NB4 (cell line): ENCODE measurements at regions not wholly inside any gene's neighbourhood (a gene's known extent, or its start where the extent isn't known, plus 50 kb on each side); places are given as distances from the start of the nearest gene placed in this dataset.
"Not testable (repeated sequence)": the region's sequence is repeated elsewhere in the genome, so short reads cannot be mapped to it uniquely, and the experiment has no call there.

Source experiments
- DNase-seq: peaks from one replicate; pipeline ENCODE4 v3.0.0; 2010; ENCODE audit warnings: low read depth
- H3K4me3 ChIP-seq: one replicate; pipeline ENCODE4 v1.5.1; 2011; ENCODE audit warnings: mild to moderate bottlenecking, low read depth, low read length, moderate library complexity
- CTCF ChIP-seq: IDR thresholded peaks from one replicate; pipeline ENCODE4 v1.5.1; 2012; ENCODE audit warnings: low read depth, low read length
- MAX ChIP-seq: IDR thresholded peaks from 2 replicates; pipeline ENCODE4 v1.6.1; 2011; ENCODE audit warnings: low read depth, low read length
- MYC ChIP-seq: IDR thresholded peaks from 2 replicates; pipeline ENCODE4 v1.6.1; 2011; ENCODE audit warnings: low read depth, low read length
- POLR2A ChIP-seq: IDR thresholded peaks from 2 replicates; pipeline ENCODE4 v1.6.1; 2011; ENCODE audit warnings: mild to moderate bottlenecking; ENCODE audit not compliant: insufficient read length; ENCODE audit errors: extremely low read depth

GRCh38 chrX:67004451-67004850 lies 365.6 kb upstream of the EDA2R start:
- H3K4me3 ChIP-seq, result no peak overlapping the region
- no peak for TF ChIP-seq POLR2A
- no peak for TF ChIP-seq MAX
- no peak for TF ChIP-seq MYC
- no peak for TF ChIP-seq CTCF
- DNase-seq, result no peak

- DNase-seq, result no peak
- TF ChIP-seq MAX, result no peak
- TF ChIP-seq MYC, result no peak
- TF ChIP-seq POLR2A, result no peak
- TF ChIP-seq CTCF, result no peak
- H3K4me3 ChIP-seq, result no peak overlapping the region
Measured at GRCh38 chrX:66994729-66995128, 355.9 kb upstream of the EDA2R start.

- not testable (repeated sequence) for H3K4me3 ChIP-seq, DNase-seq
Measured at GRCh38 chrX:66992077-66992476, 353.2 kb upstream of the EDA2R start.

GRCh38 chrX:66988331-66988730 lies 349.5 kb upstream of the EDA2R start:
- TF ChIP-seq MYC (no peak), POLR2A (no peak), CTCF (no peak)
- no peak for DNase-seq
- no peak overlapping the region for H3K4me3 ChIP-seq

- H3K4me3 ChIP-seq, result no peak overlapping the region
- TF ChIP-seq MYC (no peak), POLR2A (no peak), MAX (no peak), CTCF (no peak)
- no peak for DNase-seq
Measured at GRCh38 chrX:66961665-66962064, 322.8 kb upstream of the EDA2R start.

- TF ChIP-seq MYC (no peak), MAX (no peak), POLR2A (no peak), CTCF (no peak)
- no peak overlapping the region for H3K4me3 ChIP-seq
- no peak for DNase-seq
Measured at GRCh38 chrX:66931713-66932112, 292.8 kb upstream of the EDA2R start.

- not testable (repeated sequence) for DNase-seq
Measured at GRCh38 chrX:66930516-66930915, 291.6 kb upstream of the EDA2R start.

More at GRCh38 chrX:66930516-66930915, 291.6 kb upstream of the EDA2R start:
- H3K4me3 ChIP-seq, result not testable (repeated sequence)
